ENCODE measurements at regions not wholly inside any gene's neighbourhood (a gene's known extent, or its start where the extent isn't known, plus 50 kb on each side); places are given as distances from the start of the nearest gene placed in this dataset.

DNA sequence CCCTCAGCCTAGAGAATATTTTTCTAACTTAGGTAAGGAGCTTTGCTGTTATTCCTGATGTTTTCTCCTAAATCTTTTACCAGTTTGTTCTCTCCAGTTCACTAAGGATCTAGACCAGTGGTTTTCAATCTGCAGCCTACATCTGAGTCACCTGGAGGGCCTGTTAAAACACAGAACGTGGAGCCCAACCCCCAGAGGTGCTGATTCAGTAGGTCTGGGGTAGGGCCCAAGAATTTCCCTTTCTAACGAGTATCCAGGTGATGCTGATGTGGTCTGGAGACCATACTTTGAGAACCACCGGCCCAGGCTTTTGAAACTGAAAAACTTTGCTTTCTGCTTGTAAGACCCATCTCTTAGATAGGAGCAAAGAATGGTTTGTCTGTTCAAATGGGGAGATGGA lies 51.2 kb upstream of the KMT2E start:
- in situ Hi-C loops (cut with MboI), result no loop called here
- no peaks in the 10 kb centered on the region for H4K20me1 ChIP-seq (ENCODE audit: control insufficient read depth, insufficient read depth)
- H3K79me2 ChIP-seq (ENCODE audit: control insufficient read depth, insufficient read depth, low read length), result no peaks in the 10 kb centered on the region
- TF ChIP-seq SKIL (IDR thresholded peaks at IDR 0.05; ENCODE audit: low read depth, poor library complexity, severe bottlenecking), result no peak
- 0 out of 2 replicates have a peak, but pooled peaks have one; percentile 8 for TF ChIP-seq TCF12 (IDR thresholded peaks at IDR 0.05; ENCODE audit: low read depth, low read length)
- H3K9ac ChIP-seq (ENCODE audit: control insufficient read depth, insufficient read depth, low read length), result no peak overlapping the region
- no peak overlapping the region for H2AFZ ChIP-seq (ENCODE audit: control insufficient read depth, low read depth, low read length)
- H3K4me3 ChIP-seq, result no peak overlapping the region
- WGBS (ENCODE audit: insufficient coverage, insufficient replicate concordance, low lambda C conversion rate, missing lambda C conversion rate), result 0% methylated on average over 3 of the region's 3 CpGs
- H3K27me3 ChIP-seq (replicated peaks in 1 of 2; ENCODE audit: control insufficient read depth in 2 of 2, insufficient read depth in 2 of 2, low read length in 1 of 2), result no peaks in the 10 kb centered on the region
- FAIRE-seq, result no peak
- SMC1A ChIA-PET (ENCODE audit: uncharacterized antibody, unreplicated experiment), result interaction anchor here (0.9 to 2.6 kb wide), 3 partner anchors 11 to 19 kb away, joined by 3 to 18 read pairs (median 6); no protein-coding TSS in a partner anchor
- H3K9me3 ChIP-seq (replicated peaks; ENCODE audit: control insufficient read depth, insufficient read depth, low read length), result peaks cover 8% of the 10 kb centered on the region; the same call in 1 of the 3 replicates
- peak; percentile 74 for ATAC-seq
- H3K36me3 ChIP-seq (ENCODE audit: control insufficient read depth in 2 of 2, insufficient read depth in 2 of 2, low read length in 1 of 2), result no peaks in the 10 kb centered on the region
- peaks cover 11% of the 10 kb centered on the region; the same call in 1 of the 2 replicates for H3K4me1 ChIP-seq (ENCODE audit: control insufficient read depth, insufficient read depth, low read length)
- intact Hi-C loops (cut with micrococcal nuclease; ENCODE audit: unreplicated experiment), result no loop called here
- no peak for DNase-seq (ENCODE audit: low read depth, low spot score)
- CTCF ChIA-PET, result interaction anchor here (1.2 to 3.9 kb wide), 2 partner anchors 14 to 18 kb away, joined by 3 to 20 read pairs; no protein-coding TSS in a partner anchor
- no peak overlapping the region for H3K4me2 ChIP-seq (ENCODE audit: control insufficient read depth, insufficient read depth)
- no peak overlapping the region for H3K27ac ChIP-seq (ENCODE audit: control insufficient read depth, insufficient read depth)
- RAD21 ChIA-PET (ENCODE audit: unreplicated experiment), result interaction anchor here (0.9 kb wide), 1 partner anchor 19 kb away, joined by 4 read pairs; no protein-coding TSS in a partner anchor
- POLR2A ChIA-PET, result interaction anchor here (1.0 to 1.4 kb wide), 2 partner anchors 19 to 23 kb away, joined by 3 to 4 read pairs; no protein-coding TSS in a partner anchor
- BruUV-seq (replicated peaks), result no TSS peak

DNA sequence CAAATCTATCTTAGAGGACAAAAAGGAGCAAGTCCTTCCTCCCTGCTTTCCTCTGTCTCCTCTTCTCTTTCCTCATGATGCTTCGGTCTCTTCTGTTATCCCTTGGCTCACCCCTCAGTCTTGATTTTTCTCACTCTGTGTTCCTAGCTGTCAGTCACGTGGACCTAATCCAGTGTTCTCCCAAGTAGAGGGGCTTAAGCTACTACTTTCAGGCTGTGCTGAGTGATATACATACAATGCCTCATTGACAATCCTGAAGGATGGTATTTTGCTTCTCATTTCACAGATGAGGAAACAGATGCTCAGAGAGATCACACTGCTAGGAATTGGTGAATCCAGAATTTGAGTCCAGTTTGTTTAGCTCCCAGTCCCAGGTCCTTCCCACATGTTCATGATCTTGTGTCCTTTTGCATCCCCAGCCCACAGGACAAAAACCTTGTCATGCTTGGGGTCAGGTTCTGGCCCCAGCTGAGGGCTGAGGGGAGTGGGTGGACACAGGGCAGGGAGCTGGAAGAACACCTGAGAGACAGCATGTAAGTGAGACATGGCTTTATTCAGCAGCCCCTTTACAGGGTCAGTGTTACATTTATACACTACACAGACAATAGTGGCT lies 50.5 kb upstream of the KMT2E start:
- intact Hi-C loops (cut with micrococcal nuclease; ENCODE audit: unreplicated experiment) (no loop called here), in situ Hi-C loops (cut with MboI) (no loop called here)
- Histone ChIP-seq H3K79me2 (ENCODE audit: control insufficient read depth, insufficient read depth, low read length) (no peaks in the 10 kb centered on the region), H3K27ac (ENCODE audit: control insufficient read depth, insufficient read depth) (no peak overlapping the region), H3K9ac (ENCODE audit: control insufficient read depth, insufficient read depth, low read length) (no peak overlapping the region), H3K4me2 (ENCODE audit: control insufficient read depth, insufficient read depth) (no peak overlapping the region), H3K9me3 (replicated peaks; ENCODE audit: control insufficient read depth, insufficient read depth, low read length) (peaks cover 8% of the 10 kb centered on the region; the same call in 1 of the 3 replicates), H3K4me3 (no peak overlapping the region), H3K4me1 (ENCODE audit: control insufficient read depth, insufficient read depth, low read length) (peaks cover 10% of the 10 kb centered on the region; the same call in 1 of the 2 replicates), H4K20me1 (ENCODE audit: control insufficient read depth, insufficient read depth) (no peaks in the 10 kb centered on the region), H3K27me3 (replicated peaks in 1 of 2; ENCODE audit: control insufficient read depth in 2 of 2, insufficient read depth in 2 of 2, low read length in 1 of 2) (no peaks in the 10 kb centered on the region), H3K36me3 (ENCODE audit: control insufficient read depth in 2 of 2, insufficient read depth in 2 of 2, low read length in 1 of 2) (no peaks in the 10 kb centered on the region), H2AFZ (ENCODE audit: control insufficient read depth, low read depth, low read length) (no peak overlapping the region)
- FAIRE-seq, result no peak
- ChIA-PET CTCF (interaction anchor here (1.2 to 3.9 kb wide), 2 partner anchors 14 to 18 kb away, joined by 3 to 20 read pairs; no protein-coding TSS in a partner anchor), RAD21 (ENCODE audit: unreplicated experiment) (interaction anchor here (0.9 kb wide), 1 partner anchor 18 kb away, joined by 4 read pairs; no protein-coding TSS in a partner anchor), SMC1A (ENCODE audit: uncharacterized antibody, unreplicated experiment) (interaction anchor here (0.8 to 2.6 kb wide), 5 partner anchors 10 to 75 kb away, joined by 3 to 18 read pairs (median 4); no protein-coding TSS in a partner anchor), POLR2A (interaction anchor here (1.4 kb wide), 1 partner anchor 18 kb away, joined by 4 read pairs; no protein-coding TSS in a partner anchor)
- ATAC-seq, result no peak
- no peak for TF ChIP-seq DPF2 (IDR thresholded peaks at IDR 0.05)
- no peak for TF ChIP-seq MTA3 (IDR thresholded peaks at IDR 0.05; ENCODE audit: borderline replicate concordance, low read length)
- TF ChIP-seq MEF2A (IDR thresholded peaks at IDR 0.05; ENCODE audit: insufficient read depth, low read depth, low read length), result no peak
- TF ChIP-seq SMC3 (IDR thresholded peaks at IDR 0.05; ENCODE audit: borderline replicate concordance, low read length), result no peak
- TF ChIP-seq TCF12 (IDR thresholded peaks at IDR 0.05; ENCODE audit: low read depth, low read length), result no peak
- no peak for TF ChIP-seq TCF7 (IDR thresholded peaks at IDR 0.05; ENCODE audit: borderline replicate concordance)
- TF ChIP-seq PAX8 (IDR thresholded peaks at IDR 0.05), result no peak
- no peak for TF ChIP-seq KAT2A (conservative IDR thresholded peaks at IDR 0.05; ENCODE audit: control insufficient read depth, low read depth, low read length)
- TF ChIP-seq, protein P1, sequence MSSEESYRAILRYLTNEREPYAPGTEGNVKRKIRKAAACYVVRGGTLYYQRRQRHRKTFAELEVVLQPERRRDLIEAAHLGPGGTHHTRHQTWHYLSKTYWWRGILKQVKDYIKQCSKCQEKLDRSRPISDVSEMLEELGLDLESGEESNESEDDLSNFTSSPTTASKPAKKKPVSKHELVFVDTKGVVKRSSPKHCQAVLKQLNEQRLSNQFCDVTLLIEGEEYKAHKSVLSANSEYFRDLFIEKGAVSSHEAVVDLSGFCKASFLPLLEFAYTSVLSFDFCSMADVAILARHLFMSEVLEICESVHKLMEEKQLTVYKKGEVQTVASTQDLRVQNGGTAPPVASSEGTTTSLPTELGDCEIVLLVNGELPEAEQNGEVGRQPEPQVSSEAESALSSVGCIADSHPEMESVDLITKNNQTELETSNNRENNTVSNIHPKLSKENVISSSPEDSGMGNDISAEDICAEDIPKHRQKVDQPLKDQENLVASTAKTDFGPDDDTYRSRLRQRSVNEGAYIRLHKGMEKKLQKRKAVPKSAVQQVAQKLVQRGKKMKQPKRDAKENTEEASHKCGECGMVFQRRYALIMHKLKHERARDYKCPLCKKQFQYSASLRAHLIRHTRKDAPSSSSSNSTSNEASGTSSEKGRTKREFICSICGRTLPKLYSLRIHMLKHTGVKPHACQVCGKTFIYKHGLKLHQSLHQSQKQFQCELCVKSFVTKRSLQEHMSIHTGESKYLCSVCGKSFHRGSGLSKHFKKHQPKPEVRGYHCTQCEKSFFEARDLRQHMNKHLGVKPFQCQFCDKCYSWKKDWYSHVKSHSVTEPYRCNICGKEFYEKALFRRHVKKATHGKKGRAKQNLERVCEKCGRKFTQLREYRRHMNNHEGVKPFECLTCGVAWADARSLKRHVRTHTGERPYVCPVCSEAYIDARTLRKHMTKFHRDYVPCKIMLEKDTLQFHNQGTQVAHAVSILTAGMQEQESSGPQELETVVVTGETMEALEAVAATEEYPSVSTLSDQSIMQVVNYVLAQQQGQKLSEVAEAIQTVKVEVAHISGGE (CRISPR knock-in tag; IDR thresholded peaks at IDR 0.05), result no peak
- 98% methylated on average over 2 of the region's 2 CpGs for WGBS (ENCODE audit: insufficient coverage, insufficient replicate concordance, low lambda C conversion rate, missing lambda C conversion rate)
- DNase-seq (ENCODE audit: low read depth, low spot score), result no peak
- BruUV-seq (replicated peaks), result no TSS peak
